Fibroblast of lung (primary cell): ENCODE measurements at regions not wholly inside any gene's neighbourhood (a gene's known extent, or its start where the extent isn't known, plus 50 kb on each side); places are given as distances from the start of the nearest gene placed in this dataset.

Experiments used
- DNase-seq, 2 donors: peaks; one replicate each; pipeline versions ENCODE4 v3.0.0 to v3.0.0-alpha.2; 2010; ENCODE audit warnings: low read depth in 2 of 2
- H2AFZ ChIP-seq: 2 replicates; pipeline ENCODE4 v1.5.1; 2012; ENCODE audit warnings: low read length, control low read depth, inconsistent platforms
- H3K27ac ChIP-seq: 2 replicates; pipeline ENCODE4 v1.5.1; 2011; ENCODE audit warnings: low read length, control low read depth; ENCODE audit not compliant: insufficient read depth
- H3K27me3 ChIP-seq: 2 replicates; pipeline ENCODE4 v1.5.1; 2011; ENCODE audit warnings: mild to moderate bottlenecking, low read length; ENCODE audit not compliant: control insufficient read depth, insufficient read depth
- H3K36me3 ChIP-seq: 2 replicates; pipeline ENCODE4 v1.5.1; 2011; ENCODE audit warnings: low read length; ENCODE audit not compliant: control insufficient read depth, insufficient read depth
- H3K4me1 ChIP-seq: 2 replicates; pipeline ENCODE4 v1.5.1; 2011; ENCODE audit warnings: low read length; ENCODE audit not compliant: control insufficient read depth, insufficient read depth; ENCODE audit errors: extremely low read depth
- H3K4me2 ChIP-seq: 2 replicates; pipeline ENCODE4 v1.5.1; 2011; ENCODE audit warnings: low read length, control low read depth; ENCODE audit not compliant: insufficient read depth; ENCODE audit errors: extremely low read depth
- H3K4me3 ChIP-seq, 4 experiments: fragments of 200-600 bp in 1 of 4; sonication (generic) in 1 of 4; replicated peaks in 1 of 4; 2 replicates each; pipeline ENCODE4 v1.5.1; 2011 to 2016; ENCODE audit warnings: low read length in 4 of 4, low read depth in 3 of 4, mild to moderate bottlenecking in 3 of 4, control low read depth in 2 of 4, inconsistent platforms in 1 of 4, mixed read lengths in 1 of 4; ENCODE audit not compliant: insufficient read depth in 1 of 4; ENCODE audit errors: control extremely low read depth in 1 of 4
- H3K79me2 ChIP-seq: 2 replicates; pipeline ENCODE4 v1.5.1; 2012; ENCODE audit warnings: mild to moderate bottlenecking, low read length, inconsistent platforms; ENCODE audit not compliant: control insufficient read depth, insufficient read depth
- H3K9ac ChIP-seq: 2 replicates; pipeline ENCODE4 v1.5.1; 2011; ENCODE audit warnings: mild to moderate bottlenecking, low read length, control low read depth; ENCODE audit not compliant: insufficient read depth
- H3K9me3 ChIP-seq: 2 replicates; pipeline ENCODE4 v1.5.1; 2012; ENCODE audit warnings: low read depth, low read length; ENCODE audit not compliant: control insufficient read depth, insufficient read depth
- H4K20me1 ChIP-seq: 2 replicates; pipeline ENCODE4 v1.5.1; 2011; ENCODE audit warnings: low read length; ENCODE audit not compliant: control insufficient read depth, insufficient read depth; ENCODE audit errors: extremely low read depth
- CTCF ChIP-seq, 2 donors: IDR thresholded peaks in 1 of 2; conservative IDR thresholded peaks in 1 of 2; 1 replicate in 1 of 2; 2 replicates in 1 of 2; pipeline ENCODE4 v1.5.1; 2011 to 2012; ENCODE audit warnings: low read length in 2 of 2, control low read depth in 1 of 2, inconsistent platforms in 1 of 2, low read depth in 1 of 2, mild to moderate bottlenecking in 1 of 2
- EZH2 ChIP-seq: IDR thresholded peaks from 2 replicates; pipeline ENCODE4 v1.5.1; 2012; ENCODE audit warnings: low read length, control low read depth, mild to moderate bottlenecking; ENCODE audit errors: missing control alignments

- no peak for DNase-seq
- Histone ChIP-seq H3K4me3 (no peak overlapping the region), H3K36me3 (no peaks in the 10 kb centered on the region), H3K79me2 (no peaks in the 10 kb centered on the region), H2AFZ (no peak overlapping the region), H3K9ac (no peak overlapping the region), H4K20me1 (no peaks in the 10 kb centered on the region), H3K4me1 (no peaks in the 10 kb centered on the region), H3K27ac (no peak overlapping the region), H3K4me2 (no peak overlapping the region), H3K9me3 (no peaks in the 10 kb centered on the region), H3K27me3 (no peaks in the 10 kb centered on the region)
- TF ChIP-seq CTCF (conservative IDR thresholded peaks at IDR 0.05 in 1 of 2, IDR thresholded peaks at IDR 0.05 in 1 of 2; ENCODE audit: low read depth in 1 of 2, low read length in 2 of 2) (no peak), EZH2 (no peak)
These were observed 240.6 kb downstream of the ACTL7B start for GRCh38 chr9:108615152-108615551.

GRCh38 chr9:108612513-108612912, 243.3 kb downstream of the ACTL7B start:
- no peaks in the 10 kb centered on the region for H3K27me3 ChIP-seq
- H3K9ac ChIP-seq, result no peak overlapping the region
- no peak for TF ChIP-seq CTCF (conservative IDR thresholded peaks at IDR 0.05 in 1 of 2, IDR thresholded peaks at IDR 0.05 in 1 of 2; ENCODE audit: low read depth in 1 of 2, low read length in 2 of 2)
- no peak for TF ChIP-seq EZH2
- H3K4me3 ChIP-seq, result no peak overlapping the region
- no peaks in the 10 kb centered on the region for H4K20me1 ChIP-seq
- H2AFZ ChIP-seq, result no peak overlapping the region
- no peak for DNase-seq
- no peaks in the 10 kb centered on the region for H3K9me3 ChIP-seq
- no peak overlapping the region for H3K27ac ChIP-seq
- H3K4me1 ChIP-seq, result no peaks in the 10 kb centered on the region
- H3K36me3 ChIP-seq, result no peaks in the 10 kb centered on the region
- H3K4me2 ChIP-seq, result no peak overlapping the region
- H3K79me2 ChIP-seq, result no peaks in the 10 kb centered on the region

GRCh38 chr9:108609897-108610253, 245.9 kb downstream of the ACTL7B start:
- Histone ChIP-seq H3K79me2 (no peaks in the 10 kb centered on the region), H3K9ac (no peak overlapping the region), H3K9me3 (no peaks in the 10 kb centered on the region), H4K20me1 (no peaks in the 10 kb centered on the region), H3K4me3 (no peak overlapping the region), H3K4me1 (no peaks in the 10 kb centered on the region), H3K27me3 (peaks cover 3% of the 10 kb centered on the region), H2AFZ (no peak overlapping the region), H3K27ac (no peak overlapping the region), H3K36me3 (no peaks in the 10 kb centered on the region), H3K4me2 (no peak overlapping the region)
- no peak for TF ChIP-seq EZH2
- no peak for TF ChIP-seq CTCF (conservative IDR thresholded peaks at IDR 0.05 in 1 of 2, IDR thresholded peaks at IDR 0.05 in 1 of 2; ENCODE audit: low read depth in 1 of 2, low read length in 2 of 2)
- DNase-seq, result no peak
